ENCODE measurements at regions not wholly inside any gene's neighbourhood (a gene's known extent, or its start where the extent isn't known, plus 50 kb on each side); places are given as distances from the start of the nearest gene placed in this dataset.

DNA sequence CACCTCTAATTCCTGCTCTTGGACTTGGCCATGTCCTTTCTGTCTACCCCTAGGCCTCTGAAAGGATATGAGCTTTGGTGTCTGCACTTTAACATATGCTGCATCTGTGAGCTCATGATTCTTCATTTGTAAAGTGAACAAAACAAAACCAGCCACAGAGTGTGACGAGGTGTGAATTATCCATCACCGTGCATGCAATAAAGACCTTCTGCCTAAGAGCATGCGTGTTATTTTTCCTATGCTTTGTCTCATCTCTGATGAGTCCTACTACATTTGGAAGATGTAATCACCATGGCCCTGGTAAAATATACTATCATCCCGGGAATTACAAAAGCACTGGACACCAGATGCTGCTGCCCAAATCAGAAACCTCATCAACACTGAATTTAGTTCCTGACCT, 103.5 kb upstream of the KCNAB1 start:
- Mint-ChIP-seq H3K9me3 (no peaks in the 10 kb centered on the region), H3K27ac (no peak overlapping the region), H3K4me3 (no peak overlapping the region), H3K4me1 (no peaks in the 10 kb centered on the region), H3K27me3 (ENCODE audit: low read depth) (no peaks in the 10 kb centered on the region), H3K36me3 (no peaks in the 10 kb centered on the region)
- TF ChIP-seq, protein P1, sequence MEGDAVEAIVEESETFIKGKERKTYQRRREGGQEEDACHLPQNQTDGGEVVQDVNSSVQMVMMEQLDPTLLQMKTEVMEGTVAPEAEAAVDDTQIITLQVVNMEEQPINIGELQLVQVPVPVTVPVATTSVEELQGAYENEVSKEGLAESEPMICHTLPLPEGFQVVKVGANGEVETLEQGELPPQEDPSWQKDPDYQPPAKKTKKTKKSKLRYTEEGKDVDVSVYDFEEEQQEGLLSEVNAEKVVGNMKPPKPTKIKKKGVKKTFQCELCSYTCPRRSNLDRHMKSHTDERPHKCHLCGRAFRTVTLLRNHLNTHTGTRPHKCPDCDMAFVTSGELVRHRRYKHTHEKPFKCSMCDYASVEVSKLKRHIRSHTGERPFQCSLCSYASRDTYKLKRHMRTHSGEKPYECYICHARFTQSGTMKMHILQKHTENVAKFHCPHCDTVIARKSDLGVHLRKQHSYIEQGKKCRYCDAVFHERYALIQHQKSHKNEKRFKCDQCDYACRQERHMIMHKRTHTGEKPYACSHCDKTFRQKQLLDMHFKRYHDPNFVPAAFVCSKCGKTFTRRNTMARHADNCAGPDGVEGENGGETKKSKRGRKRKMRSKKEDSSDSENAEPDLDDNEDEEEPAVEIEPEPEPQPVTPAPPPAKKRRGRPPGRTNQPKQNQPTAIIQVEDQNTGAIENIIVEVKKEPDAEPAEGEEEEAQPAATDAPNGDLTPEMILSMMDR (IDR thresholded peaks at IDR 0.05; ENCODE audit: unreplicated experiment), result no peak
- no peak for DNase-seq (ENCODE audit: low spot score in 2 of 2, unreplicated experiment in 2 of 2)

DNA sequence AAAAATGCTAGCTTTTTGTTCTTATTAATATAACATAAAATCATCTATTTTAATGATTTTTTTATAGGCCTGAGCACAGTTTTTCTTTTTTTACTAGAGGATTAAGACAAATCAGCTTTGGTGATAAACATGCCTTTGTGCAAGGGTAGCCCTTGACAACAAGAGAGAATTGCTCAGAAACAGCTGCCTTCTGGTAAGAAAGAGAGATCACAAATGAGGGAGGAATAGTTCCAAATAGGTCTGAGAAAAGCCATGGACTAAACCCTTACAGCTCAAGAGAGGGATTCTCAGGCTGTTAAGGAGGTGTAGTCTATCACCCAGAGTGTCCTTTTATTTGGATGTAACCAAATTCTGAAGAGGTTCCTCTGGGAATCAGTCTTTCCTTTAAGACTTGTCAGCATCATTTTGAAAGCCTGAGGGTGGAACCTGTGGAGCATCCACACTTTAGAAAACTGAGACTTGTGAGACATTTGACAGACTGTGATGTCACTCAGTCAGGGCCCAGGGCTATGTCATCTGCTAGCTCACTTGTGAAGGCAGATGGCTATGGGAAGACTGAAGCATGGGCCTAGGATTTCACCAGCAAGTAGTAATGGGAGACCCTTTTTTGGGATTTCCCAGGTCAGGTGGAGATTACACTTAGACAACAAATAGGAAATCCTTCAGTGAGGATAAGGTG, 102.9 kb upstream of the KCNAB1 start:
- H3K27me3 Mint-ChIP-seq (ENCODE audit: low read depth), result no peaks in the 10 kb centered on the region
- no peaks in the 10 kb centered on the region for H3K36me3 Mint-ChIP-seq
- H3K9me3 Mint-ChIP-seq, result no peaks in the 10 kb centered on the region
- no peaks in the 10 kb centered on the region for H3K4me1 Mint-ChIP-seq
- DNase-seq (ENCODE audit: low spot score in 2 of 2, unreplicated experiment in 2 of 2), result no peak
- TF ChIP-seq, protein P1 (IDR thresholded peaks at IDR 0.05; ENCODE audit: unreplicated experiment), result no peak
- H3K27ac Mint-ChIP-seq, result no peak overlapping the region
- no peak overlapping the region for H3K4me3 Mint-ChIP-seq

DNA sequence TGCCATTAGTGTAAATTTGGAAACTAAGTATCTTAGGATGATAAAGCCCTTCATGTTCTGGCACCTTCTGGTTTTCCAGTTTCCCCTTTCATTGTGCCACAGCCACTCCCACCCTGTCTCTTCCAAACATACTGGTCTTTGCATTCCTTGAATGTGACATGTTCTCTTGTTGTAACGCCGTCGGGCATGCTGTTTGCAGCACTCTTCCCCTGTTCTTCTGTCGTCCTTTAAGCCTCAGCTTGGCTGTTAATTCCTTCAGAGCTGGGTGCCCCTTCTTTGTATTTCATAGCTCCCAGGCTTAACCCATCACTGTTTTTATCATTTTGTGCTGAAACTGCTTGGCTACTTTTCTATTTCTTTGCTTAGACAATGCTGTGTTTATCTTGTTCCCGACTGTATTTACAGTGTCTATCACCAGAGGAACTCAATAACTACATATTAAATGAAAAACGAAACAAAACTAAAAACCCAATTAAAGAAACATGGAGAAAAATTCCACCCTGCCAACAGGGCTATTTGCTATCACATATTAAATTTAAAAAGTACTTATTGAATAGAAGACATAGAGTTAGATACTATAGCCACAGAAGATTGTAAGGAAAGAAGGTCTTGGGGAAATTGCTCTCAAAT, 95.4 kb upstream of the KCNAB1 start:
- no peak for DNase-seq (ENCODE audit: low spot score in 2 of 2, unreplicated experiment in 2 of 2)
- Mint-ChIP-seq H3K27me3 (ENCODE audit: low read depth) (no peaks in the 10 kb centered on the region), H3K4me1 (peaks cover 8% of the 10 kb centered on the region), H3K27ac (no peak overlapping the region), H3K9me3 (no peaks in the 10 kb centered on the region), H3K4me3 (no peak overlapping the region), H3K36me3 (no peaks in the 10 kb centered on the region)
- TF ChIP-seq, protein P1 (IDR thresholded peaks at IDR 0.05; ENCODE audit: unreplicated experiment), result no peak

DNA sequence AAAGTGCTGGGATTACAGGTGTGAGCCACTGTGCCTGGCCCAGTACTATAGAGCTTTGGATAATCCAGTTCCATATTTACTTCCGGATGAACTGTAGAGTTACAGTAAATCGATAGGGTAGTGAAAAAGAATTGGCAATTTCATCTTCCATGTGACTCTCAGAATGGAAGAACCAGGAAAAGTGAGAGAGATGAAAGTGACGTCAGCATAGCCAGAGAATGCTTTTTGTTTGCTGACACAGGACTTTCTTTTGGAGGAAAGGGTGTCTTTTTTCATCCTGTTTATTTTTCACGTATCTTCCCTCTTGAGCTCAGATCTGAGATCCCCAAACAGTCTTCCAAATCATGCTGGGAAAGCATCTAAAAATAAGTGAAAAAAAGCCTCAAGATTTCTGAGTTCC, 91.2 kb upstream of the KCNAB1 start:
- TF ChIP-seq, protein P1 (IDR thresholded peaks at IDR 0.05; ENCODE audit: unreplicated experiment), result no peak
- DNase-seq (ENCODE audit: low spot score in 2 of 2, unreplicated experiment in 2 of 2), result no peak
- H3K27ac Mint-ChIP-seq, result no peak overlapping the region
- peaks cover 8% of the 10 kb centered on the region for H3K4me1 Mint-ChIP-seq
- H3K36me3 Mint-ChIP-seq, result no peaks in the 10 kb centered on the region
- H3K27me3 Mint-ChIP-seq (ENCODE audit: low read depth), result no peaks in the 10 kb centered on the region
- no peaks in the 10 kb centered on the region for H3K9me3 Mint-ChIP-seq
- H3K4me3 Mint-ChIP-seq, result no peak overlapping the region

DNA sequence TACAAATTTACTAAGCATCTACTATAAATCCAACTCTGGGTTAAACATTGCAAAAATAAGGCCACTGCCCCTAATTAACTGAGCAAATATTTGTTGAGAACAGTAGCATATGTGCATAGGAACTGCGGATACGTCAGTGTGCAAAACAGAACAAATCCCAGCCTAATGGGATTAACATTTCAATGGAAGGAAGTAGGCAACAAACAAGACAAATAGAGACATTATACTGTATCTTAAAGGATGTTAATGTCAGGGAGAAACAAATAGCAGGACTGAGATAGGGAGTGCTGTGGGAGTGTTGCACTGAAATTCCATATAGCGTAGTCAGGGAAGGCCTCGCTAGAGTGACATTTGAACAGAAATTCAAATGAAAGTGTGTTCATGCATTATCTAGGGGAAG, 89.7 kb upstream of the KCNAB1 start:
- Mint-ChIP-seq H3K4me1 (no peaks in the 10 kb centered on the region), H3K27ac (no peak overlapping the region), H3K4me3 (no peak overlapping the region), H3K27me3 (ENCODE audit: low read depth) (no peaks in the 10 kb centered on the region), H3K36me3 (no peaks in the 10 kb centered on the region), H3K9me3 (no peaks in the 10 kb centered on the region)
- no peak for DNase-seq (ENCODE audit: low spot score in 2 of 2, unreplicated experiment in 2 of 2)
- TF ChIP-seq, protein P1 (IDR thresholded peaks at IDR 0.05; ENCODE audit: unreplicated experiment), result no peak
